GM23338 (cell line): ENCODE measurements at regions not wholly inside any gene's neighbourhood (a gene's known extent, or its start where the extent isn't known, plus 50 kb on each side); places are given as distances from the start of the nearest gene placed in this dataset.

ENCODE experiments used
- ATAC-seq: fragments of 200-7000 bp; cut with Tn5 transposase; 3 replicates; pipeline ENCODE4 v1.9.1; 2020
- DNase-seq: peaks from one replicate; pipeline ENCODE4 v3.0.0-alpha.2; 2015; ENCODE audit warnings: low spot score
- H2AFZ ChIP-seq: fragments of 200-600 bp; sonication (generic); 2 replicates; pipeline ENCODE4 v1.8.0; 2016; ENCODE audit warnings: antibody characterized with exemption, mild to moderate bottlenecking, moderate library complexity
- H3F3A ChIP-seq: fragments of 200-600 bp; sonication (generic); replicated peaks from 2 replicates; pipeline ENCODE4 v1.8.0; 2017; ENCODE audit warnings: antibody characterized with exemption, mixed run types, low read depth
- H3K27ac ChIP-seq: fragments of 200-600 bp; sonication (generic); 2 replicates; pipeline ENCODE4 v1.6.1; 2016; ENCODE audit warnings: low read depth
- H3K27me3 ChIP-seq: fragments of 200-600 bp; sonication (generic); 2 replicates; pipeline ENCODE4 v1.8.0; 2016; ENCODE audit warnings: mild to moderate bottlenecking, mixed run types, moderate library complexity; ENCODE audit not compliant: insufficient read depth
- H3K36me3 ChIP-seq: fragments of 200-600 bp; sonication (generic); 2 replicates; pipeline ENCODE4 v1.8.0; 2016; ENCODE audit warnings: mild to moderate bottlenecking; ENCODE audit not compliant: insufficient read depth
- H3K4me1 ChIP-seq: fragments of 200-600 bp; sonication (generic); 2 replicates; pipeline ENCODE4 v1.8.0; 2016; ENCODE audit warnings: mild to moderate bottlenecking, moderate library complexity; ENCODE audit not compliant: insufficient read depth
- H3K4me2 ChIP-seq: fragments of 200-600 bp; sonication (generic); 2 replicates; pipeline ENCODE4 v1.7.1; 2017; ENCODE audit warnings: mixed run types
- H3K4me3 ChIP-seq: fragments of 200-600 bp; sonication (generic); 2 replicates; pipeline ENCODE4 v1.6.1; 2016; ENCODE audit warnings: mixed run types
- H3K79me2 ChIP-seq: fragments of 200-600 bp; sonication (generic); replicated peaks from 2 replicates; pipeline ENCODE4 v1.8.0; 2017; ENCODE audit warnings: mild to moderate bottlenecking; ENCODE audit not compliant: insufficient read depth
- H3K9me2 ChIP-seq: fragments of 200-600 bp; sonication (generic); 2 replicates; pipeline ENCODE4 v1.8.0; 2017; ENCODE audit not compliant: insufficient read depth
- H4K20me1 ChIP-seq: fragments of 200-600 bp; sonication (generic); replicated peaks from 2 replicates; pipeline ENCODE4 v1.8.0; 2017; ENCODE audit warnings: mild to moderate bottlenecking; ENCODE audit not compliant: insufficient read depth
- H3K27ac Mint-ChIP-seq: 2 replicates; pipeline ENCODE4 v1.8.0; 2020; ENCODE audit warnings: inconsistent platforms, mild to moderate bottlenecking, moderate library complexity, mixed read lengths
- H3K27me3 Mint-ChIP-seq: 3 replicates; pipeline ENCODE4 v1.8.0; 2022; ENCODE audit warnings: low read depth, mild to moderate bottlenecking, moderate library complexity, mixed read lengths, inconsistent platforms; ENCODE audit not compliant: insufficient read depth, poor library complexity
- H3K36me3 Mint-ChIP-seq: 3 replicates; pipeline ENCODE4 v1.8.0; 2021; ENCODE audit warnings: low read depth, mild to moderate bottlenecking, inconsistent platforms, moderate library complexity, mixed read lengths
- H3K4me1 Mint-ChIP-seq: 3 replicates; pipeline ENCODE4 v1.8.0; 2020; ENCODE audit warnings: mild to moderate bottlenecking, inconsistent platforms, mixed read lengths
- H3K4me3 Mint-ChIP-seq: 3 replicates; pipeline ENCODE4 v1.8.0; 2021; ENCODE audit warnings: moderate library complexity, mild to moderate bottlenecking, inconsistent platforms, mixed read lengths
- H3K9me3 Mint-ChIP-seq: 3 replicates; pipeline ENCODE4 v1.8.0; 2020; ENCODE audit warnings: moderate library complexity, mild to moderate bottlenecking, inconsistent platforms, mixed read lengths
- CREB1 ChIP-seq: fragments of 250-450 bp; sonication (Bioruptor Pico); IDR thresholded peaks from 2 replicates; pipeline ENCODE4 v1.5.0; 2020; ENCODE audit warnings: low read depth, mild to moderate bottlenecking, moderate library complexity
- CTCF ChIP-seq, 2 experiments: fragments of 200-600 bp in 1 of 2; sonication (generic) in 1 of 2; conservative IDR thresholded peaks; 2 replicates each; pipeline versions ENCODE4 v1.5.1 to v1.6.1; 2016 to 2017; ENCODE audit warnings: antibody characterized with exemption in 2 of 2, low read depth in 2 of 2, mild to moderate bottlenecking in 2 of 2, moderate library complexity in 1 of 2
- ETS1 ChIP-seq: IDR thresholded peaks from 2 replicates; pipeline ENCODE4 v1.6.1; 2016; ENCODE audit warnings: antibody characterized with exemption
- EZH2 ChIP-seq: fragments of 200-600 bp; sonication (generic); IDR thresholded peaks from one replicate; pipeline ENCODE4 v1.8.0; 2017; ENCODE audit warnings: antibody characterized with exemption, mild to moderate bottlenecking, low read depth; ENCODE audit not compliant: unreplicated experiment
- EZH2phosphoT487 ChIP-seq: fragments of 200-600 bp; sonication (generic); IDR thresholded peaks from one replicate; pipeline ENCODE4 v1.8.1; 2018; ENCODE audit warnings: antibody characterized with exemption; ENCODE audit not compliant: unreplicated experiment
- POLR2AphosphoS5 ChIP-seq: IDR thresholded peaks from 2 replicates; pipeline ENCODE4 v1.6.1; 2016; ENCODE audit warnings: antibody characterized with exemption, low read depth
- STAT1 ChIP-seq: IDR thresholded peaks from one replicate; pipeline ENCODE4 v1.6.1; 2016; ENCODE audit warnings: antibody characterized with exemption; ENCODE audit not compliant: unreplicated experiment
- ZNF114 ChIP-seq: fragments of 250-450 bp; sonication (Bioruptor Pico); IDR thresholded peaks from 2 replicates; pipeline ENCODE4 v1.5.0; 2020; ENCODE audit warnings: mild to moderate bottlenecking, moderate library complexity
- ZNF331 ChIP-seq: fragments of 250-450 bp; sonication (Bioruptor Pico); IDR thresholded peaks from 2 replicates; pipeline ENCODE4 v1.5.0; 2020; ENCODE audit warnings: low read depth, mild to moderate bottlenecking, moderate library complexity
- ZNF462 ChIP-seq: fragments of 250-450 bp; sonication (Bioruptor Pico); IDR thresholded peaks from 2 replicates; pipeline ENCODE4 v1.5.0; 2020; ENCODE audit warnings: mild to moderate bottlenecking, moderate library complexity

GRCh38 chr6:1516742-1517520 is 92.8 kb upstream of the FOXC1 start (continued):
- no peak for TF ChIP-seq STAT1
- TF ChIP-seq ZNF331: no peak

GRCh38 chr6:1518855-1519254 is 90.9 kb upstream of the FOXC1 start:
- Histone ChIP-seq H3K4me1 (no peaks in the 10 kb centered on the region), H3F3A (no peaks in the 10 kb centered on the region), H3K27me3 (peaks cover 22% of the 10 kb centered on the region), H3K4me3 (no peak overlapping the region), H3K36me3 (no peaks in the 10 kb centered on the region), H3K9me2 (no peaks in the 10 kb centered on the region; the same call in 1 of the 2 replicates), H4K20me1 (no peaks in the 10 kb centered on the region), H2AFZ (no peak overlapping the region), H3K79me2 (no peaks in the 10 kb centered on the region), H3K27ac (no peak overlapping the region), H3K4me2 (no peak overlapping the region)
- DNase-seq: no peak
- Mint-ChIP-seq H3K27ac (no peak overlapping the region), H3K9me3 (peaks cover 3% of the 10 kb centered on the region; the same call in 2 of the 3 replicates), H3K4me1 (no peaks in the 10 kb centered on the region; the same call in 2 of the 3 replicates), H3K36me3 (no peaks in the 10 kb centered on the region), H3K27me3 (peaks cover 14% of the 10 kb centered on the region), H3K4me3 (no peak overlapping the region)
- TF ChIP-seq ZNF331: no peak
- no peak for ATAC-seq

GRCh38 chr6:1519597-1519996 is 90.1 kb upstream of the FOXC1 start:
- Histone ChIP-seq H3K9me2 (peaks cover 5% of the 10 kb centered on the region; the same call in 1 of the 2 replicates), H3K4me3 (no peak overlapping the region), H3K4me1 (no peaks in the 10 kb centered on the region), H3K27ac (no peak overlapping the region), H2AFZ (no peak overlapping the region), H4K20me1 (no peaks in the 10 kb centered on the region), H3K4me2 (no peak overlapping the region), H3K79me2 (no peaks in the 10 kb centered on the region), H3F3A (no peaks in the 10 kb centered on the region), H3K27me3 (peaks cover 28% of the 10 kb centered on the region), H3K36me3 (no peaks in the 10 kb centered on the region)
- Mint-ChIP-seq H3K27me3 (peaks cover 21% of the 10 kb centered on the region), H3K4me3 (no peak overlapping the region), H3K27ac (no peak overlapping the region), H3K4me1 (no peaks in the 10 kb centered on the region), H3K9me3 (peaks cover 8% of the 10 kb centered on the region), H3K36me3 (peaks cover 5% of the 10 kb centered on the region; the same call in 2 of the 3 replicates)
- no peak for ATAC-seq
- DNase-seq: no peak
- TF ChIP-seq CREB1 (CRISPR knock-in tag): no peak
- no peak for TF ChIP-seq ZNF114
- no peak for TF ChIP-seq EZH2phosphoT487
- no peak for TF ChIP-seq ETS1
- TF ChIP-seq POLR2AphosphoS5: no peak
- TF ChIP-seq ZNF462 (CRISPR knock-in tag): no peak
- no peak for TF ChIP-seq CTCF (conservative IDR thresholded peaks at IDR 0.05; ENCODE audit: low read depth in 2 of 2)
- no peak for TF ChIP-seq EZH2
